Caco-2 (cell line): ENCODE measurements at regions not wholly inside any gene's neighbourhood (a gene's known extent, or its start where the extent isn't known, plus 50 kb on each side); places are given as distances from the start of the nearest gene placed in this dataset.

ENCODE experiments used
- BruUV-seq: library from RNA; stranded (reverse); fragments of 400-500 nt; replicated peaks from 2 replicates; lab custom pipeline; 2021; lab: Mats Ljungman, UMichigan
- CTCF ChIA-PET: fragments of 300-600 bp; sonication (Branson Sonifier 250); formaldehyde crosslinking; loops from one replicate; lab custom pipeline; 2022; ENCODE audit warnings: antibody characterized with exemption; lab: Charles Lee
- POLR2A ChIA-PET: fragments of 300-600 bp; sonication (Branson Sonifier 250); formaldehyde crosslinking; loops from one replicate; lab custom pipeline; 2022; ENCODE audit warnings: antibody characterized with exemption; lab: Charles Lee
- DNase-seq, 2 experiments: peaks; one replicate each; pipeline versions ENCODE4 v3.0.0 to v3.0.0-alpha.2; 2020 to 2022
- H3K27me3 ChIP-seq: replicated peaks from 2 replicates; pipeline ENCODE4 v1.6.0; 2011; ENCODE audit warnings: low read length; ENCODE audit not compliant: control insufficient read depth, insufficient read depth
- H3K36me3 ChIP-seq: 2 replicates; pipeline ENCODE4 v1.5.1; 2011; ENCODE audit warnings: low read length; ENCODE audit not compliant: control insufficient read depth, insufficient read depth
- H3K4me1 ChIP-seq: fragments of 250-450 bp; sonication (Bioruptor Pico); 2 replicates; pipeline ENCODE4 v1.5.1; 2020; ENCODE audit warnings: mild to moderate bottlenecking
- H3K4me3 ChIP-seq: 2 replicates; pipeline ENCODE4 v1.5.1; 2011; ENCODE audit warnings: low read depth, mild to moderate bottlenecking, control low read depth, low read length
- H3K9me3 ChIP-seq: fragments of 250-450 bp; sonication (Bioruptor Pico); 2 replicates; pipeline ENCODE4 v1.5.1; 2020; ENCODE audit warnings: mild to moderate bottlenecking, moderate library complexity
- H3K27ac Mint-ChIP-seq: one replicate; pipeline ENCODE4 v1.8.0; 2022; ENCODE audit warnings: mixed read lengths; ENCODE audit not compliant: unreplicated experiment
- H3K27me3 Mint-ChIP-seq: one replicate; pipeline ENCODE4 v1.8.0; 2022; ENCODE audit warnings: mixed read lengths; ENCODE audit not compliant: insufficient read depth, unreplicated experiment
- H3K36me3 Mint-ChIP-seq: one replicate; pipeline ENCODE4 v1.8.0; 2022; ENCODE audit warnings: mild to moderate bottlenecking, mixed read lengths; ENCODE audit not compliant: insufficient read depth, unreplicated experiment
- H3K4me1 Mint-ChIP-seq: one replicate; pipeline ENCODE4 v1.8.0; 2022; ENCODE audit warnings: low read depth, mixed read lengths; ENCODE audit not compliant: unreplicated experiment
- H3K4me3 Mint-ChIP-seq: one replicate; pipeline ENCODE4 v1.8.0; 2022; ENCODE audit warnings: mild to moderate bottlenecking, moderate library complexity, mixed read lengths; ENCODE audit not compliant: unreplicated experiment
- H3K9me3 Mint-ChIP-seq: one replicate; pipeline ENCODE4 v1.8.0; 2022; ENCODE audit warnings: mixed read lengths; ENCODE audit not compliant: unreplicated experiment
- intact Hi-C: fragments of 100-400 bp; cut with micrococcal nuclease; formaldehyde crosslinking; loops from one replicate; pipeline ENCODE4 v1.10.0; 2022; ENCODE audit not compliant: unreplicated experiment
- TF ChIP-seq, protein P1 (sequence below), 2 experiments: fragments of 200-600 bp in 1 of 2; IDR thresholded peaks; 1 replicate in 1 of 2; 2 replicates in 1 of 2; pipeline versions ENCODE4 v1.5.1 to v1.8.0; 2011 to 2022; ENCODE audit warnings: antibody characterized with exemption in 1 of 2, control low read depth in 1 of 2, inconsistent platforms in 1 of 2, low read depth in 1 of 2, low read length in 1 of 2, mild to moderate bottlenecking in 1 of 2, moderate library complexity in 1 of 2; ENCODE audit not compliant: insufficient read depth in 1 of 2, severe bottlenecking in 1 of 2, unreplicated experiment in 1 of 2

DNA sequence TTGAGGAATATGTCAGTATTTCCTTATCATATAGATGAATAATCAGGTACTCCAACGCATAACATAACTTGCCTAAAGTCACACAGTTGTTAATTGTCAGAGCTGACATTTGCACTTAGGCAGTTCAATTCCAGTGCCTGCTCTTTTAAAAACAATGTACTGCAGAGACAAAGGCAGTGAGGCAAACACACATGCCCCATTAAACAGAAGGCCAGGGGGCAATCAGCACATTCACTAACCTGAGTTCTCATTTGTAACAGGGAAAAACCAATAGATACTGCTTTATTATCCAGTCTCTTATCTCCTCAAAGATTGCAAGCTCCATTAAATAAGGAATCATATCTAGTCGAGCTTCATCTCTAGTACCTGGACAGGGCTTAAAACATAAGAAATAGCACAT, 1017.4 kb downstream of the SQOR start:
- Mint-ChIP-seq H3K36me3 (no peaks in the 10 kb centered on the region), H3K4me1 (no peaks in the 10 kb centered on the region), H3K27ac (no peak overlapping the region), H3K4me3 (no peak overlapping the region), H3K9me3 (no peaks in the 10 kb centered on the region), H3K27me3 (peaks cover 5% of the 10 kb centered on the region)
- H3K9me3 ChIP-seq, result no peaks in the 10 kb centered on the region
- intact Hi-C loops, result loop anchor here (10.0 kb wide), 1 partner anchor 337 kb away; no protein-coding TSS in a partner anchor
- no peak overlapping the region for H3K4me3 ChIP-seq
- H3K27me3 ChIP-seq, result no peaks in the 10 kb centered on the region
- no peaks in the 10 kb centered on the region for H3K36me3 ChIP-seq
- no peaks in the 10 kb centered on the region for H3K4me1 ChIP-seq
- DNase-seq, result no peak
- POLR2A ChIA-PET, result no interaction called here
- CTCF ChIA-PET, result no interaction called here
- no TSS peak for BruUV-seq
- TF ChIP-seq, protein P1, sequence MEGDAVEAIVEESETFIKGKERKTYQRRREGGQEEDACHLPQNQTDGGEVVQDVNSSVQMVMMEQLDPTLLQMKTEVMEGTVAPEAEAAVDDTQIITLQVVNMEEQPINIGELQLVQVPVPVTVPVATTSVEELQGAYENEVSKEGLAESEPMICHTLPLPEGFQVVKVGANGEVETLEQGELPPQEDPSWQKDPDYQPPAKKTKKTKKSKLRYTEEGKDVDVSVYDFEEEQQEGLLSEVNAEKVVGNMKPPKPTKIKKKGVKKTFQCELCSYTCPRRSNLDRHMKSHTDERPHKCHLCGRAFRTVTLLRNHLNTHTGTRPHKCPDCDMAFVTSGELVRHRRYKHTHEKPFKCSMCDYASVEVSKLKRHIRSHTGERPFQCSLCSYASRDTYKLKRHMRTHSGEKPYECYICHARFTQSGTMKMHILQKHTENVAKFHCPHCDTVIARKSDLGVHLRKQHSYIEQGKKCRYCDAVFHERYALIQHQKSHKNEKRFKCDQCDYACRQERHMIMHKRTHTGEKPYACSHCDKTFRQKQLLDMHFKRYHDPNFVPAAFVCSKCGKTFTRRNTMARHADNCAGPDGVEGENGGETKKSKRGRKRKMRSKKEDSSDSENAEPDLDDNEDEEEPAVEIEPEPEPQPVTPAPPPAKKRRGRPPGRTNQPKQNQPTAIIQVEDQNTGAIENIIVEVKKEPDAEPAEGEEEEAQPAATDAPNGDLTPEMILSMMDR (IDR thresholded peaks at IDR 0.05; ENCODE audit: insufficient read depth in 1 of 2, low read depth in 1 of 2, low read length in 1 of 2, severe bottlenecking in 1 of 2, unreplicated experiment in 1 of 2), result no peak

DNA sequence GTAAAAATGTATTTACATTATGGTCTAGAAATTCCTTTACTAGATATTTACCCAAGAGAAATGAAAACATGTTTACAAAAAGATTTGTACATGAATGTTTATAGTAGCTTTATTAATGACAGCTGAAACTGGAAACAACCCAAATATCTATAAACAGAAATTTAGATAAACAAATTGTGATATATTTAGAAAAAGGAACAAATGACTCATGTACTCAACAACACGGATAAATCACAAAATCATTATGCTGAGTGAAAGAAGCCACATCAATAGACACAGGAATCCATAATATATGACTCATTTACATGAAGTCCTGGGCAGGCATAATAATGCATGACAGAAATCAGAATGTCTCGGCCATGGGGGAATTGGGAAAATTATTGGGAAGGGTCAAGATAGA, 1020.2 kb downstream of the SQOR start:
- H3K4me1 Mint-ChIP-seq, result no peaks in the 10 kb centered on the region
- CTCF ChIA-PET, result no interaction called here
- H3K9me3 Mint-ChIP-seq, result no peaks in the 10 kb centered on the region
- POLR2A ChIA-PET, result no interaction called here
- Histone ChIP-seq H3K27me3 (no peaks in the 10 kb centered on the region), H3K4me3 (no peak overlapping the region), H3K9me3 (no peaks in the 10 kb centered on the region), H3K36me3 (no peaks in the 10 kb centered on the region), H3K4me1 (no peaks in the 10 kb centered on the region)
- DNase-seq, result no peak
- peaks cover 2% of the 10 kb centered on the region for H3K27me3 Mint-ChIP-seq
- H3K27ac Mint-ChIP-seq, result no peak overlapping the region
- BruUV-seq, result no TSS peak
- intact Hi-C loops, result loop anchor here (10.0 kb wide), 1 partner anchor 340 kb away; no protein-coding TSS in a partner anchor
- TF ChIP-seq, protein P1 (IDR thresholded peaks at IDR 0.05; ENCODE audit: insufficient read depth in 1 of 2, low read depth in 1 of 2, low read length in 1 of 2, severe bottlenecking in 1 of 2, unreplicated experiment in 1 of 2), result no peak
- H3K36me3 Mint-ChIP-seq, result no peaks in the 10 kb centered on the region
- H3K4me3 Mint-ChIP-seq, result no peak overlapping the region

DNA sequence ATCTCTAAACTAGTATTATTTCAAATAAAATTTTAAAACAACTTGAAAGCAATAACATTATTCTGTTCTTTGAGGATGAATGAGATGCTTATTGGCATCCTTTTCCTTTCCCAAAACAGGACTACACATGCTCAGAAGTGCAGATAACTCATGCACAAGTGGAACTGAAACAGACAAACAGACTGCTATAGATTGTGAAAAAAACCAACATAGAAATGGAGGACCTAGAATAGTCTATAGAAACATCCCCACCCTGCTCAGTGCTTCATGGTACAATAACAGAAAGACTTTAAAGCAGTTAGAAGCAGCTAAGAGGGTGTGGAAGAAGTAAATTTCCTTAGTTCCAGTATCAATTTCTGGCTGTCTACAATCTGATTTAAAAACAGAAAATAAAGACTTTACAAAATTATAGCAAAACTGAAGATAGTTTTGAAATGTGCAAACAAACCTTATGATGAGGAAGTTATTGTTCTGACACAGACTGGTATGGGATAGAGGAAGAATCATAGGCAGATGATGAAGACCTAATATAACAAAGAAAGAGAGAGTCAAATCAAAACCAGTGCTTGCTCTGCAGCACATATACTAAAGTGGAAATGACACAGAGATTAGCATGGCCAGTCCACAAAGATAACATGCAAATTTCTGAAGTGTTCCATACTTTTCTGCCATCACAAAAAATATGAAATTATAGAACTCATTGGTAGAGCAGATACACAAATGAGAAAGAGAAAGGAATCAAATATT, 1025.4 kb downstream of the SQOR start:
- ChIA-PET CTCF (no interaction called here), POLR2A (no interaction called here)
- no peak for DNase-seq
- no peaks in the 10 kb centered on the region for H3K27me3 ChIP-seq
- no peaks in the 10 kb centered on the region for H3K4me1 ChIP-seq
- Mint-ChIP-seq H3K27ac (no peak overlapping the region), H3K4me1 (no peaks in the 10 kb centered on the region), H3K27me3 (peaks cover 7% of the 10 kb centered on the region), H3K4me3 (no peak overlapping the region), H3K36me3 (no peaks in the 10 kb centered on the region), H3K9me3 (no peaks in the 10 kb centered on the region)
- H3K36me3 ChIP-seq, result no peaks in the 10 kb centered on the region
- TF ChIP-seq, protein P1 (IDR thresholded peaks at IDR 0.05; ENCODE audit: insufficient read depth in 1 of 2, low read depth in 1 of 2, low read length in 1 of 2, severe bottlenecking in 1 of 2, unreplicated experiment in 1 of 2), result no peak
- no peak overlapping the region for H3K4me3 ChIP-seq
- H3K9me3 ChIP-seq, result no peaks in the 10 kb centered on the region
- no TSS peak for BruUV-seq
- intact Hi-C loops, result no loop called here
